NCI-H82 (cell line): ENCODE measurements at regions not wholly inside any gene's neighbourhood (a gene's known extent, or its start where the extent isn't known, plus 50 kb on each side); places are given as distances from the start of the nearest gene placed in this dataset.
"Not testable (repeated sequence)": the region's sequence is repeated elsewhere in the genome, so short reads cannot be mapped to it uniquely, and the experiment has no call there.

Experiments
- DNase-seq: peaks from one replicate; lab custom pipeline; 2025; lab: John Stamatoyannopoulos, UW

- DNase-seq: no peak
Measured at GRCh38 chr22:49721211-49721763, 106.4 kb downstream of the BRD1 start.

- no peak for DNase-seq
Measured at GRCh38 chr22:49720279-49720959, 107.3 kb downstream of the BRD1 start.

GRCh38 chr22:49719046-49719445 is 108.6 kb downstream of the BRD1 start:
- no peak for DNase-seq

GRCh38 chr22:49718396-49718795 is 109.3 kb downstream of the BRD1 start:
- no peak for DNase-seq

GRCh38 chr22:49717322-49717919 is 110.3 kb downstream of the BRD1 start:
- peak; percentile 22 for DNase-seq

- no peak for DNase-seq
Measured at GRCh38 chr22:49716441-49716840, 111.2 kb downstream of the BRD1 start.

- no peak for DNase-seq
Measured at GRCh38 chr22:49715450-49715849, 112.2 kb downstream of the BRD1 start.

GRCh38 chr22:49713003-49713402 is 114.7 kb downstream of the BRD1 start:
- DNase-seq: no peak

- DNase-seq: no peak
Measured at GRCh38 chr22:49712195-49712791, 115.4 kb downstream of the BRD1 start.

- DNase-seq: no peak
Measured at GRCh38 chr22:49710746-49711145, 116.9 kb downstream of the BRD1 start.

- no peak for DNase-seq
Measured at GRCh38 chr22:49709464-49709863, 118.2 kb downstream of the BRD1 start.

GRCh38 chr22:49705972-49706352 is 121.7 kb downstream of the BRD1 start:
- DNase-seq: no peak

GRCh38 chr22:49705216-49705971 is 122.3 kb downstream of the BRD1 start:
- DNase-seq: no peak

GRCh38 chr22:49704345-49705215 is 123.1 kb downstream of the BRD1 start:
- no peak for DNase-seq

GRCh38 chr22:49703990-49704344 is 123.7 kb downstream of the BRD1 start:
- DNase-seq: no peak

- DNase-seq: no peak
Measured at GRCh38 chr22:49703505-49703904, 124.2 kb downstream of the BRD1 start.

GRCh38 chr22:49702068-49702397 is 125.6 kb downstream of the BRD1 start:
- DNase-seq: no peak

- peak; percentile 13 for DNase-seq
Measured at GRCh38 chr22:49701380-49702067, 126.1 kb downstream of the BRD1 start.

GRCh38 chr22:49699928-49700498 is 127.7 kb downstream of the BRD1 start:
- DNase-seq: no peak

GRCh38 chr22:49699476-49699875 is 128.2 kb downstream of the BRD1 start:
- no peak for DNase-seq

GRCh38 chr22:49698616-49699015 is 129.1 kb downstream of the BRD1 start:
- not testable (repeated sequence) for DNase-seq
